HepG2 (cell line): ENCODE measurements at regions not wholly inside any gene's neighbourhood (a gene's known extent, or its start where the extent isn't known, plus 50 kb on each side); places are given as distances from the start of the nearest gene placed in this dataset.
A peak's percentile ranks its signal among the peaks of the same experiment; 100 is the strongest.

Source experiments
- FOSL2 ChIP-seq: sonication (generic); formaldehyde crosslinking; IDR thresholded peaks from 2 replicates; pipeline ENCODE4 v1.4.0; 2020; ENCODE audit warnings: missing genetic modification reagents
- GATAD2A ChIP-seq: IDR thresholded peaks from 2 replicates; pipeline ENCODE4 v1.6.1; 2016
- HDAC1 ChIP-seq: sonication (generic); formaldehyde crosslinking; IDR thresholded peaks from 2 replicates; pipeline ENCODE4 v1.5.1; 2020; ENCODE audit warnings: mild to moderate bottlenecking, missing genetic modification reagents
- HES4 ChIP-seq: sonication (generic); formaldehyde crosslinking; IDR thresholded peaks from 2 replicates; pipeline ENCODE4 v1.9.0; 2021; ENCODE audit warnings: mild to moderate bottlenecking, missing genetic modification reagents, borderline replicate concordance
- HNRNPLL ChIP-seq: fragments of 200-400 bp; formaldehyde crosslinking; IDR thresholded peaks from 2 replicates; pipeline ENCODE4 v1.6.1; 2017; ENCODE audit warnings: mild to moderate bottlenecking, low read depth, low read length; ENCODE audit not compliant: poor library complexity, severe bottlenecking
- MTF2 ChIP-seq: sonication (generic); formaldehyde crosslinking; IDR thresholded peaks from 2 replicates; pipeline ENCODE4 v1.5.0; 2020; ENCODE audit warnings: missing genetic modification reagents, borderline replicate concordance
- PPARG ChIP-seq: conservative IDR thresholded peaks from 2 replicates; pipeline ENCODE4 v1.6.1; 2016; ENCODE audit warnings: missing biosample characterization, missing genetic modification reagents
- PRMT3 ChIP-seq: sonication (generic); formaldehyde crosslinking; IDR thresholded peaks from 2 replicates; pipeline ENCODE4 v1.8.1; 2022; ENCODE audit warnings: low read depth, mild to moderate bottlenecking, moderate library complexity, missing genetic modification reagents, borderline replicate concordance
- RXRA ChIP-seq: sonication (generic); formaldehyde crosslinking; IDR thresholded peaks from 2 replicates; pipeline ENCODE4 v1.5.1; 2020; ENCODE audit warnings: missing genetic modification reagents
- SRSF4 ChIP-seq: fragments of 200-400 bp; formaldehyde crosslinking; IDR thresholded peaks from one replicate; pipeline ENCODE4 v1.6.1; 2018; ENCODE audit warnings: mild to moderate bottlenecking, low read depth, low read length, moderate library complexity; ENCODE audit not compliant: poor library complexity, severe bottlenecking
- SSRP1 ChIP-seq: IDR thresholded peaks from 2 replicates; pipeline ENCODE4 v1.6.1; 2016; ENCODE audit warnings: control low read depth
- TGIF2 ChIP-seq: IDR thresholded peaks from 2 replicates; pipeline ENCODE4 v1.6.1; 2016; ENCODE audit warnings: control low read depth, missing compliant biosample characterization
- TMF1 ChIP-seq: sonication (generic); formaldehyde crosslinking; IDR thresholded peaks from 2 replicates; pipeline ENCODE4 v1.8.1; 2022; ENCODE audit warnings: low read depth, missing genetic modification reagents
- ZNF224 ChIP-seq: sonication (generic); formaldehyde crosslinking; IDR thresholded peaks from 2 replicates; pipeline ENCODE4 v1.5.0; 2020; ENCODE audit warnings: mild to moderate bottlenecking, missing genetic modification reagents
- ZNF558 ChIP-seq: sonication (generic); formaldehyde crosslinking; IDR thresholded peaks from 2 replicates; pipeline ENCODE4 v1.9.0; 2022; ENCODE audit warnings: mild to moderate bottlenecking, missing genetic modification reagents, borderline replicate concordance
- TF ChIP-seq, protein P1 (sequence below): sonication (generic); formaldehyde crosslinking; IDR thresholded peaks from 2 replicates; pipeline ENCODE4 v1.4.0; 2020; ENCODE audit warnings: missing genetic modification reagents
- TF ChIP-seq, protein P2 (sequence below): sonication (generic); formaldehyde crosslinking; IDR thresholded peaks from 2 replicates; pipeline ENCODE4 v1.9.0; 2021; ENCODE audit warnings: mild to moderate bottlenecking, missing genetic modification reagents
- TF ChIP-seq, protein P3 (sequence below): sonication (generic); formaldehyde crosslinking; IDR thresholded peaks from 2 replicates; pipeline ENCODE4 v1.9.0; 2021; ENCODE audit warnings: missing genetic modification reagents, mild to moderate bottlenecking, borderline replicate concordance

- TF ChIP-seq FOSL2 (CRISPR knock-in tag) (0 out of 2 replicates have a peak, but pooled peaks have one; percentile 26), HNRNPLL (no peak), TMF1 (no peak), HDAC1 (peak; percentile 42; the same call in 1 of the 2 replicates), HES4 (no peak), MTF2 (no peak), SSRP1 (CRISPR knock-in tag) (no peak), SRSF4 (no peak), TGIF2 (CRISPR knock-in tag) (no peak), RXRA (CRISPR knock-in tag) (no peak), PRMT3 (CRISPR knock-in tag) (no peak), PPARG (no peak), ZNF558 (CRISPR knock-in tag) (no peak), ZNF224 (CRISPR knock-in tag) (no peak), GATAD2A (CRISPR knock-in tag) (peak; percentile 64)
- TF ChIP-seq, protein P1, sequence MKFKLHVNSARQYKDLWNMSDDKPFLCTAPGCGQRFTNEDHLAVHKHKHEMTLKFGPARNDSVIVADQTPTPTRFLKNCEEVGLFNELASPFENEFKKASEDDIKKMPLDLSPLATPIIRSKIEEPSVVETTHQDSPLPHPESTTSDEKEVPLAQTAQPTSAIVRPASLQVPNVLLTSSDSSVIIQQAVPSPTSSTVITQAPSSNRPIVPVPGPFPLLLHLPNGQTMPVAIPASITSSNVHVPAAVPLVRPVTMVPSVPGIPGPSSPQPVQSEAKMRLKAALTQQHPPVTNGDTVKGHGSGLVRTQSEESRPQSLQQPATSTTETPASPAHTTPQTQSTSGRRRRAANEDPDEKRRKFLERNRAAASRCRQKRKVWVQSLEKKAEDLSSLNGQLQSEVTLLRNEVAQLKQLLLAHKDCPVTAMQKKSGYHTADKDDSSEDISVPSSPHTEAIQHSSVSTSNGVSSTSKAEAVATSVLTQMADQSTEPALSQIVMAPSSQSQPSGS = no peak
- TF ChIP-seq, protein P2, sequence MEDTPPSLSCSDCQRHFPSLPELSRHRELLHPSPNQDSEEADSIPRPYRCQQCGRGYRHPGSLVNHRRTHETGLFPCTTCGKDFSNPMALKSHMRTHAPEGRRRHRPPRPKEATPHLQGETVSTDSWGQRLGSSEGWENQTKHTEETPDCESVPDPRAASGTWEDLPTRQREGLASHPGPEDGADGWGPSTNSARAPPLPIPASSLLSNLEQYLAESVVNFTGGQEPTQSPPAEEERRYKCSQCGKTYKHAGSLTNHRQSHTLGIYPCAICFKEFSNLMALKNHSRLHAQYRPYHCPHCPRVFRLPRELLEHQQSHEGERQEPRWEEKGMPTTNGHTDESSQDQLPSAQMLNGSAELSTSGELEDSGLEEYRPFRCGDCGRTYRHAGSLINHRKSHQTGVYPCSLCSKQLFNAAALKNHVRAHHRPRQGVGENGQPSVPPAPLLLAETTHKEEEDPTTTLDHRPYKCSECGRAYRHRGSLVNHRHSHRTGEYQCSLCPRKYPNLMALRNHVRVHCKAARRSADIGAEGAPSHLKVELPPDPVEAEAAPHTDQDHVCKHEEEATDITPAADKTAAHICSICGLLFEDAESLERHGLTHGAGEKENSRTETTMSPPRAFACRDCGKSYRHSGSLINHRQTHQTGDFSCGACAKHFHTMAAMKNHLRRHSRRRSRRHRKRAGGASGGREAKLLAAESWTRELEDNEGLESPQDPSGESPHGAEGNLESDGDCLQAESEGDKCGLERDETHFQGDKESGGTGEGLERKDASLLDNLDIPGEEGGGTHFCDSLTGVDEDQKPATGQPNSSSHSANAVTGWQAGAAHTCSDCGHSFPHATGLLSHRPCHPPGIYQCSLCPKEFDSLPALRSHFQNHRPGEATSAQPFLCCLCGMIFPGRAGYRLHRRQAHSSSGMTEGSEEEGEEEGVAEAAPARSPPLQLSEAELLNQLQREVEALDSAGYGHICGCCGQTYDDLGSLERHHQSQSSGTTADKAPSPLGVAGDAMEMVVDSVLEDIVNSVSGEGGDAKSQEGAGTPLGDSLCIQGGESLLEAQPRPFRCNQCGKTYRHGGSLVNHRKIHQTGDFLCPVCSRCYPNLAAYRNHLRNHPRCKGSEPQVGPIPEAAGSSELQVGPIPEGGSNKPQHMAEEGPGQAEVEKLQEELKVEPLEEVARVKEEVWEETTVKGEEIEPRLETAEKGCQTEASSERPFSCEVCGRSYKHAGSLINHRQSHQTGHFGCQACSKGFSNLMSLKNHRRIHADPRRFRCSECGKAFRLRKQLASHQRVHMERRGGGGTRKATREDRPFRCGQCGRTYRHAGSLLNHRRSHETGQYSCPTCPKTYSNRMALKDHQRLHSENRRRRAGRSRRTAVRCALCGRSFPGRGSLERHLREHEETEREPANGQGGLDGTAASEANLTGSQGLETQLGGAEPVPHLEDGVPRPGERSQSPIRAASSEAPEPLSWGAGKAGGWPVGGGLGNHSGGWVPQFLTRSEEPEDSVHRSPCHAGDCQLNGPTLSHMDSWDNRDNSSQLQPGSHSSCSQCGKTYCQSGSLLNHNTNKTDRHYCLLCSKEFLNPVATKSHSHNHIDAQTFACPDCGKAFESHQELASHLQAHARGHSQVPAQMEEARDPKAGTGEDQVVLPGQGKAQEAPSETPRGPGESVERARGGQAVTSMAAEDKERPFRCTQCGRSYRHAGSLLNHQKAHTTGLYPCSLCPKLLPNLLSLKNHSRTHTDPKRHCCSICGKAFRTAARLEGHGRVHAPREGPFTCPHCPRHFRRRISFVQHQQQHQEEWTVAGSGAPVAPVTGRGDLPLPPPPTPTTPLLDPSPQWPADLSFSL = no peak
- TF ChIP-seq, protein P3, sequence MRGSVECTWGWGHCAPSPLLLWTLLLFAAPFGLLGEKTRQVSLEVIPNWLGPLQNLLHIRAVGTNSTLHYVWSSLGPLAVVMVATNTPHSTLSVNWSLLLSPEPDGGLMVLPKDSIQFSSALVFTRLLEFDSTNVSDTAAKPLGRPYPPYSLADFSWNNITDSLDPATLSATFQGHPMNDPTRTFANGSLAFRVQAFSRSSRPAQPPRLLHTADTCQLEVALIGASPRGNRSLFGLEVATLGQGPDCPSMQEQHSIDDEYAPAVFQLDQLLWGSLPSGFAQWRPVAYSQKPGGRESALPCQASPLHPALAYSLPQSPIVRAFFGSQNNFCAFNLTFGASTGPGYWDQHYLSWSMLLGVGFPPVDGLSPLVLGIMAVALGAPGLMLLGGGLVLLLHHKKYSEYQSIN (CRISPR knock-in tag) = no peak
Measured at GRCh38 chr19:30817965-30818567, 445.9 kb downstream of the ZNF536 start (continued).
